Activated CD4-positive, alpha-beta T cell treated with anti-CD3 and anti-CD28 coated beads for 24 hours (primary cell): ENCODE measurements at regions not wholly inside any gene's neighbourhood (a gene's known extent, or its start where the extent isn't known, plus 50 kb on each side); places are given as distances from the start of the nearest gene placed in this dataset.
"Not testable (repeated sequence)": the region's sequence is repeated elsewhere in the genome, so short reads cannot be mapped to it uniquely, and the experiment has no call there.

Source experiments
- DNase-seq, 2 donors: peaks; one replicate each; pipeline ENCODE4 v3.0.0-alpha.2; 2020; ENCODE audit warnings: low read depth in 2 of 2

DNA sequence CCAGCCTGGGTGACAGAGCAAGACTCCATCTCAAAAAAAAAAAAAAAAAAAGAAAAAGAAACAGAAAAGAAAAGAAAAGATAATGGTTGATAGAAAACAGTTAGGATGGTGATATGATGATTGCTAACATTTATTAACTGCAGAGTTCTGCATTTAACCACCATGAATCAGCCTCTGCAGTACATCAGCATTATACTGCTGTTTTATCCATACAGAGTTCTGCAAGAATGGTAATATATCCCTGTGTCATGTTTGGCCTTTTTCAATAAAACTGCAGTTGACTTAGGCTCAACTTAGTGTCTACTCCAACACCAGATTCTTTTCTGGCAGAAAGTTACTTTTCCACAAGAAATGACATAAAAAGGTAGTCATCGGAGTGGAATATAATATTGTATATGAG lies 62.6 kb downstream of the DUSP6 start:
- no peak for DNase-seq

DNA sequence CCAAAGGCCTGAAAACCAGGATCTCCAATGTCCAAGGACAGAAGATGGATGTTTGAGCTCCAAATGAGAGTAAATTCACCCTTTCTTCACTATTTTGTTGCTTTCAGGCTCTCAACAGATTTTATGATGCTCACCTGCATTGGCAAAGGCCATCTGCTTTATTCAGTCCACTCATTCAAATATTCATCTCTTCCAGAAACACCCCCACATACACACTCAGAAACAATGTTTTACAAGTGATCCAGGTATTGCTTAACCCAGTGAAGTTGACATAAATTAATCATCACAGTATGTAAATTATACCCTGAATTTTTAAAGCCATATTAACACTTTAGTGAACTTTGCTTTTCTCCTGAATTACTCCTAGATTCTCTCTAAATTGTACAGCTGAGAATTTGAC lies 63.3 kb downstream of the DUSP6 start:
- no peak for DNase-seq

DNA sequence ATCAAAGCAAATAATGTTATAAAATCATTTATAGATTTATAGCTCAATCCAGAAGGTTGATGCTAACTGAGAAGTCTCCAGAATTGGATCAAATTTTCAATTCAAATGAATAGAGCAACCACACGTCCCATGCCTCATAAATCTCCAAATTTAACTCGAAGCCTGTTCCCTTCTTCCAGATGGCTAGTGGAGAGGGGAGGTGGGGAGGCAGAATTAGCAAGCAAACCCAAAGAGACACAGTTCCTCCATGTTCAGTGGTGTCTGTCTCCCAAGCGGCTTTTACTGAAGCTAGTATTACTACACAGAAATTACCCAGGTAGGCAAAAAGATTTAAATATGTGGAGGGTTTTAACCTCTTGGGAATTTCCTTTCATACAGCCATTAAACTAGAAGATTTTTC lies 65.8 kb downstream of the DUSP6 start:
- no peak for DNase-seq

DNA sequence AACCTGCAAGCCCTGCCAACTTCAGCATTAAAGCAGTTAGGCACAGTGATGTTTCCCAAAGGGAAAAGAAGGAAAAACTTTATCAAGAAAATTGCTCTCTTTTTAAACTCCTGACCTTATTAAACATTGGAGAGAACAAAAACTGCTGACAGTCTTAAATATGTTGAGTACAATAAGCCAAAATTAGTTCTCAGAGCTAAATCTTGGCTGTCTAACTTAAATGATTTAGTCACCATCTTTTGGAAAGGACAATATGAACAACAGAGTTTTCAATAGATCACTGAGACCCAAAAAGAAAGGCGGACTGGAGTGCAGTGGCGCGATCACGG lies 70.8 kb downstream of the DUSP6 start:
- DNase-seq: no peak

DNA sequence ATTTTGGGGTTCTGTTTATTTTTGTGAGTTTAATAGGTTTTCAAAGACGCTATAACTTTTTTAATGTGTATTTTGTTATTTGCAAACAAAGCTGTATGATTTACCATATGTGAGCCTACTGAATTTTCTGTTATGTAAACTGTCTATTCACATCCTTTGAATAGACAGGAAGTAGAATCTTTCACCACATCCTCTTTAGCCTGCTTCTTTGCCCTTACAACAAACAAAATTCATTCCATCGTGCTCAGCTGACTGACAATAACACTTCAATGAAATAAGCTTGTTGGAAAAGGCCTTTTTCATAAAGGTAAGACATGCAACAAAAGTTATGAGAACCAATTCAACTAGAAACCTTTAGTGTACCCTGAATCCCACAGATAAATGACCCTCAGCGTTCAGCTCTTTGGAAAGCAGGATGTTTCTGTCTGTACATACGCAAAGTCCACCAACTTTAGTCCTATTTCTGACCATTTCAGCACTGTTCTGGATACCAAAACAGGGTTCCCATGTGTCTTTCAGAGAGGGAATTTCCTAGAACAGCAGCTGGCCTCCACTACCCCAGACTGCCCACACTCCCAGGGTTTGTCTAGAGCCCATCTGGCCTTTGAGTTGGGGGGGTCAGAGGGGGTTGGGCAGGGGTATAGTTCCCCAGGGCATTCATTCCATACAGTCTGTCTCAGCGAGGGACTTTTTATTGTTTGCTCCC lies 71.3 kb downstream of the DUSP6 start:
- DNase-seq: no peak

DNA sequence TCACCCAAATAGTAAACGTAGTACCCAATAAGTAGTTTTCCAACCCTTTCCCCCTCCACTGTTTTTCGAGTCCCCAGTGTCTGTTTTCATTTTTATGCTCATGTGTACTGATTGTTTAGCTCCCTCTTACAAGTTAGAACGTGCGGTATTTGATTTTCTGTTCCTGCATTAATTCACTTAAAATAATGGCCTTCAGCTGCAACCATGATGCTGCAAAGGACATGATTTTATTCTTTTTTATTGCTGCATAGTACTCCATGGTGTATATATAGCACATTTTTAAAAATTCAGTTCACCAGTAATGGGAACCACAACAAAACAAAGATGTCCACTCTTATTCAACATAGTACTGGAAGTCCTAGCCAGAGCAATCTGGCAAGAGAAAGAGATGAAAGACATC lies 72.8 kb downstream of the DUSP6 start:
- DNase-seq: no peak

DNA sequence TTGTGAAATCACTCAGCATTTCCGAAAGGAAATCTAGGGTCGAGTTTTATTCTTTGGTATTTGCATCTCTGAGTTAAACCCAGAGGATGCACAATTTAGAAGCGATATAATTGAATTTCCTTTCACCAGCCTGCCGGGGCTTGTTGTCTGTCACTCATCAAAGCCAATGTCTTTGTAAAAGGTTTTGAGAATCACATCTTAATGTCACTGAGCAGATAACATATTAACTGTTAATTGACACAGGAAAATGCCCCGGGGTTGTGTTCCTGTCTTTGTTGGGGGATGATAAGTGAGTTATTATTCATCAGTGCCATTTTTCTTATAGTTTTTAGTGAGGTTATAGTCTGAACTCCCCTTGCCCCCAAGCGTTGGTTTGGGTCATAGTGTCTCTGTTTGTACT lies 73.4 kb downstream of the DUSP6 start:
- no peak for DNase-seq

DNA sequence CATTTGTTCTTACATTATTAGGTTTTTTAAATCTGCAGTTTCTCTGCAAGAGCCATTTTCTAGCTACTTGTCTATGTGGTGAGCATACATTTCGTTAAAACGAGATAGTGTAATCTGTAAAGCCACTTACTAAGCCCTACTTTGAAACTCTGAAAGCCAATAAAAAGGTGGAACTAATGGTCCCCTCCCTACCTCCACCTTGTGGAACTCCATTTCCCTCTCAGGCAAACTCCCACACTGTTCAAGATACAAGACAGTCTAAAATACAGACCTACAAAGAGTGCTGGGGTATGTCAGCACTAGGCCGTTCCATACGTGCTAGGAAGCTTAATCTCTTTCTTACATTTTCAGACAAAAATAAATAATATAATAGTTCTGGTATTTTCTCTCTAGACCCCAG lies 74.1 kb downstream of the DUSP6 start:
- DNase-seq: no peak

DNA sequence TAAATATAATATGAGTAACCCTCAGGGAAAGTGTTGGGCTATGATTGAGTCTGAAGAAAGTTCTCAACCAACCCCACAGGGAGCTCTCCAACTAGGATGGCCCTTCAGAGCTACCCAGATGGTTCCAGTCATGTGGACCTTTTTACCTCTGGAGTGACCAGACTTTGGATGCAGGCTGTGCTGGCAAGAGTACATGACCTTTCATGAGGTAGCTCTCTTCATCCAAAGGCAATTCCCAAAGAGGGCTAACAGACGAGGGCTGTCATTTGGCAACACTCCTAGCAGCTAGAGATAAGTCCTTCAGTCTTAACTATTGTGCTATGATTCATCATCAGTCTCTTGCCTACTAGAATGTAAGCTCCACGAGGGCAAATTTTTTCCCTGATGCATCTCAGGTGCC lies 75.4 kb downstream of the DUSP6 start:
- no peak for DNase-seq

DNA sequence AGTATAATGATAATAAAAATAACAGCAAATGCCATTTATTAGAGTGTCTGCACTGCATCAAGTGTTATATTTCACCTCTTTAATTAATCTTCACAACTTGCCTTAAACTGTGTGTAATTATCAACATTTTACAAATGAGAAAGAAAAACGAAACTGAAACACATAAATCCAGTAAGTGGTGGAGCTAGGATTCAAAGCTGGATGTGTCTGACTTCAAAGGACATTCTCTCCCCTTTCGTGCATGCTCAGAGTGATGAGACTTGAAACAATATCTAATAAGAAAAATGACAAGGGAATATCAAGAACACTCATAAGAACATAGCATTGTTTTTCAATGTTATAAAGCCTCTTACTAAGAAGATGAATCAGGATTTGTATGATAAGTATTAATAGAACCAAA lies 78.8 kb downstream of the DUSP6 start:
- no peak for DNase-seq

DNA sequence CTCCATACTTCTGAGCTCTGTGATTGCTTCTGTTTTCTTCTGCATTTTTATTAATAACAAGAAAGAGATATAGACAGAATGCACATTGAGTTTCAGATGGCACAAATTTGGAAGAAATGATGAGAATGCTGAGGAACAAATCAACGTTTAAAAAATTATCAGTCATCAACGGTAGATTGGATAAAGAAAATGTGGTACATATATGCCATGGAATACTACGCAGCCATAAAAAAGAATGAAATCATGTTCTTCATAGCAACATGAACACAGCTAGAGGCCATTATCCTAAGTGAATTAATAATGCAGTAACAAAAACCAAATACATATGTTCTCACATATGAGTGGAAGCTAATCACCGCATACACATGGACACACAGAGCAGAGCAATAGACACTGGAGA lies 81.8 kb downstream of the DUSP6 start:
- DNase-seq: no peak

DNA sequence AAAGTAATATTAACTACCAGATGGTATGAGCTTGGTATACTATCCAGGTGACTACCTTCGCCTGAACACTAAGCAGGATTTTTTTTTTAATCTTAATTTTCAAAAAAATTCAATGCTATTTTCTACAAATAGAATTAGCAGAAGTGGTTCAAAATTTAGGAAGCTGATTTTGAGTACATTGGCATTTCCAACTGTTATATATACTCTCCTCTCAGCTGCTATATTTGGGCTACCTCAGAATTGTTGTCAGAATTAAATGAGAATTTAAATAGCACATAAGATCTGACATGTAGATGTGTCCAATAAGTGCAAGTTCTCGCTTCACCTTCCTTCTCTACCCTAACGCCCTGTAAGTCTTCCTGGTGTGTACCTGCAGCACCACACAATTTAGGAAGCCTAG lies 83.1 kb downstream of the DUSP6 start:
- DNase-seq: no peak

DNA sequence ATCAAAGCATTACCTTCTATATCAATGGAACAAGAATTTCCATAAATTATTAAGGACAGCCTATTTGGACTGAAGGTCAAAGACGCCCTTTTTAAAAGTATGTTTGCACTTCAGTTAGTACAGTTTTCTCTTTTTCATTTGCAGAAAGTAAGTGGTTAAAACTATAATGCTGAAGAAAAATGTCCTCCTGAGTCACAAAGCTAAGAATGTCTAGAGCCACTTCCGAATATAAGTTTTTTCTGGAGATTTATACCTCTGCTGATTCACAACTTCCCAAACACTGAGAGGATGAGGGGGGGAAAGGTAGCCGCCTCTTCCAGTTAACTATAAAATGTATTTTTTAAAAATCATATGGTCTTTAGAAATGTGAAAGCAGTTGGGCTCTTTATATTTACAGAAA lies 84.9 kb downstream of the DUSP6 start:
- DNase-seq: no peak

DNA sequence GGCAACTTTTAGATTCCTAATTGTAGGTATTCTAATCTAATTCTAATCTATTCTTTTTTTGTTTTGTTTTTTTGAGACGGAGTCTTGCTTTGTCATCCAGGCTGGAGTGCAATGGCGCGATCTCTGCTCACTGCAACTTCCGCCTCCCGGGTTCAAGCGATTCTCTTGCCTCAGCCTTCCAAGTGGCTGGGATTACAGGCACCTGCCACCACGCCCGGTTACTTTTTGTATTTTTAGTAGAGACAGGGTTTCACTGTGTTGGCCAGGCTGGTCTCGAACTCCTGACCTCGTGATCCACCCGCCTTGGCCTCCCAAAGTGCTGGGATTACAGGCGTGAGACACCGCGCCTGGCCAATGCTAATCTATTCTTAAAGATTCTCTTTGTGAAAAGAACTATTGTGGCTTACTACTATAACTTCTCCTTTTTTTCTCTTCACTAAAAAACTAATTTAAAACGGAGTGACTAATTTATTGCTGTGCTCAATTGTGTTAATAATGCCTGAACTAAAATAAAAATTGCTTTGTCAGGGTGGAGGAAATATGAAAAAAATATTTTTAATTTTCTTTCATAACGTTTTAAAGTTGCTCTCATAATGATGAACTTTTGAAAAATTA lies 85.6 kb downstream of the DUSP6 start:
- DNase-seq: not testable (repeated sequence)

DNA sequence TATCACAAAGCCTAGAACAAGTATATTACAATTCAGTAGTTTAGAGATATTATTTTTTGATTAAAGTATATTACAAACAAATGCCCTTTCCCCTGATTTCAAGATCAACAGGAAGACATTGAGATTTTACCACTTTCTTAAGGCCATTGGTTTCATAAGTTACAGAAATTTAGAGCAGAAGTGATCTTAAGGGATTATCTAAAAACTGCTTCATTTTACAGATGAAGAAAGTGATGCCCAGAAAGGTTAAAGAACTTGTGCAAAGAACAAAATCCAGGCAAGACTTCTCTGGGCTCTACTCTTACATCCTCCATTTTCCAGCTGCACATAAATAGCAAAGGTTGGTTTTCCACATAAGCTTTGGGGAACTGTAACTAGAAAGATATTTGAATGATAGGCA lies 87.5 kb downstream of the DUSP6 start:
- DNase-seq: no peak

DNA sequence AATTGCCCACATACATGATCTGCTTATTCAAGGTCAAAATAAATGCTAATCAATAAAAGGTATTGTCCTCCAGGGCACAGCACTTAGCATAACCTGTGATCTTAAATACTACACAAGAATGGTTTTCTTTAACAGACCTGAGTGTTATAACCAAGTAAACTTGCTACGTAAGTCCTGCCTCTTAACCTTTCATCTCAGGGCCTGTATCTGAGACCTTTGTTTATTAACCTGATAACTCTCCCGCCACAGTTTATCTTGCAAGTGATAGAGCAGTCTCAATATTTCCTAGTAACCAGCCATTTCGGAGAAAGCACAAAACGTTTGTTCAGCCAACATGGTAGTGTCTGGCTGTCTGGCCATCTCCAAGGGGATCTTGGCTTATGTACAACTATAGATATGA lies 88.4 kb downstream of the DUSP6 start:
- no peak for DNase-seq

DNA sequence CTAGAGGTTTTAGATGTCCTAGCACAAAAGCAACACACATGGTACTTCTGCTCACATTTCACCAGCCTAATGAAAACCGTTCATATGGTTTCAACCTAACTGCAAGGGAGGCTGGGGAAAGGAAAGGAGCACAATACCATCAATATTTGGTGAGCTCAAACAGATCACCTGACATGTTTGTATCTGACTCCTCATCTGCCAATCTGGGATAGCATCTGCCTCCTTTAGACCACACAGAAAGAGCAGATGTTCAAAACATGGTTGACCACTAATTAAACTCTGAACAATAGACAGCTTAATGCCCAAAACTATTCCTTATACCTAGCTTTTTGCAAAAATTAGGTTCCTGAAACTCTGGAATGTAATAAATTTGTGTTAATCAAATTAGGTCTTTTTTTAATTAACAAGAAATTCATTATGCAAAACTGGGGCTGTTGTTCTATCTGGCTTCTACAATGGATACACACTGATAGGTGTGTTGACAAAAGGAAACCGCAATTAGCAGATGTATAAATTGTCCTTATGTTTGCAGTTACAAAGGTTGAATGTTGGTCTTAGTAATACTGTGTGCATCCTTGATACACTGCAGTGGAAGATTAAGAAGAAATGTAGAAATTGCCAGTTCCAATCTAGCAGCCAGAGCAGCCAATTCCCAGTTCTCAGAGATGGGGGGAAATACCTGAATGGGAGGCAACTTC lies 89.3 kb downstream of the DUSP6 start:
- DNase-seq: no peak

DNA sequence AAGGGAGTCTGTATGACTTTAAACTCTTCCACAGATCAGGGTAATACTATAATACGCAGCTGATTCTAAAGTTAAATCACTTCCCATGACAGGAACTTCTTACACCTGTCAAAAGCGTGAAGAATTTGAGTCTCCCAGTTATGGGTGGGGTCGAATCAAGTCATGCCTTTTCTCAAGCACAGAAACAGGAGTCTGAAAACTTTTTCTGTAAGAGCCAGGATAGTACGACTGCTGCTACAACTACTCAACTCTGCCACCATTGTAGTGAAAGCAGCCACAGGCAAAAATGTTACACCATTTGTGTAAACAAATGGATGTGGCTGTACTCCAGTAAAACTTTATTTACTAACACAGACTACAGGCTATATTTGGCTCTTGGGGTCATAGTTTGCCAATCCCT lies 90.3 kb downstream of the DUSP6 start:
- no peak for DNase-seq

DNA sequence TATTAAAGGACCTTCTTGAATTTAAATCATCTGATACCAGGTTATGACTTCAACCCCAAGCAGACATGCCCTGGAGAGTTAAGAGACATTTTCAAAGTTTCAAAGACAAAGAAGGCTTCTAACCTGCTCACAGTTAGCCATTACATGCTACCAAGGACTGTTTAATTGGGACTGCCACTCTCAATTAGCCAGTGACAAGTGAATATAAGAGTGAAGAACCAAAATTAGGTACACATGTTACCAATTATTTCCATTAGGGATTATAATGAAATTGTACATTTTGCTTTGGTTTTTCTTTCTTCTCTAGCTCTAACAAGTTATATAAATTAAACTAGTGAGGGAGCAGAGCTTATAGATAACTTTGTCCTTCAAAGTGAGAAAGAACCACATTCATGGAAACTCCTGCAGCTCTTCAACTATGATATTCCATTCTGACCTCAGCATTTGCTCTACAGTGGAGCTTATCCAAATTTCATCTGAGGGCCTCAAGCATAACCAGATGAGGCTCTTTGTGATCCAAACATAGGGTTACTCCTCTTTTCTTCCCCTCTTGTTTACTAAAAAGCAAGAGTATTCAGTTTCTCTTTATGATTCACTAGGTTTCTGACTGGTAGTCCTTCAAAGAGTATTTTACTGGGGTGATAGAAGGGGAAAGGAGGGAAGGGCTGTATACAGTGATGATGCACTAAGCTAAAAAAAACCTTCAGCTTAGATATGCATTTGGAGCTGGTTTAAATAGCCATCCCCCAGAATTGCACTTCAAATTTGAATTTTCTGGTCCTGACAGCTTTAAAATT lies 91.3 kb downstream of the DUSP6 start:
- no peak for DNase-seq

DNA sequence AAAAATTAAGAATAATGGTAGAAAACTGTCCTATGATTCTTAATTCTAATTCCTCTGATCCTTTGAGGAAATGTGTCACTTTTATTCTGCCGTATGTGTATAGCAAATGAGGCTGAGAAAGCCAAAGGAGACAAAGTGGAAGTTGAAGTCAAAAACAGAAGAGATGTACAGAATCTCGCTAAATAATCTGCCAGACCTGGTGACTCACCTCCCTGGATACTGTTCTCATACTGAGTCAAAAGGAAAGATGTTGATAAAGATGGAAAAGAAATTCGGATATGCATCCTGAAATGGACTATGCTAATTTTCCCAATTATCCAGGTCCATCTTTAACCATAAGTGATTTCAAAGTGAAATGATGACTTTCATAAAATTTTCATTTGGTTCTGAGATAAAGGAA lies 92.5 kb downstream of the DUSP6 start:
- DNase-seq: no peak

DNA sequence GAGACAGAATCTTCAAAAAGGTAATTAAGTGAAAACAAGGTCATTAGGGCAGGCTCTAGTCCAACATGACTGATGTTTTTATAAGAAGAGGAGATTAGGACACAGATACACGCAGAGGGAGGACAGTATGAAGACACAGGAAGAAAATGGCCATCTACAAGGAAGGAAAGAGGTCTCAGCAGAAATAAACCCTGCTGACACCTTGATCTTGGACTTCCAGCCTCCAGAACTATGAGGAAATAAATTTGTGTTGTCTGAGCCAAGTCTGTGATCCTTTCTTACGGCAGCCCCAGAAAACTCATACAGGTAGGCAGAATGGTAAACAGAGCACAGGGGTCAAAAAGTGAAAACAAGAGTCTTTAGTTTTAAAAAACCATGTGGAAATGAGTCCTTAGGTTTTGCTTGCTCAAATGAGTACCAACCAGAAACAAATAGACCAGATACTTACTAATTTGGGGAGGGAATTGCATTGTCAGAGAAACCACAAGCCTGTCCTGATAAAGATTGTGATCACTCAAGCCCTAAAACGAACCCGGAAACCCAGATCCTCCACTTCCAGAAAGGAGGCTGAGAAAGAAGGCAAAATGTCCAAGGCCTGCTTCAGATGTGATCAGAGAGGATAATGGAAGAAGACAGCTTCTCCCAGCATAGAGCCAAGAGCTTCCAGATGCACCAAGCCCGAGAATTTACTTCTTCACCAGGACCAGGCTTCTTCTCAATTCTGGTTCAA lies 93.9 kb downstream of the DUSP6 start:
- DNase-seq: no peak

DNA sequence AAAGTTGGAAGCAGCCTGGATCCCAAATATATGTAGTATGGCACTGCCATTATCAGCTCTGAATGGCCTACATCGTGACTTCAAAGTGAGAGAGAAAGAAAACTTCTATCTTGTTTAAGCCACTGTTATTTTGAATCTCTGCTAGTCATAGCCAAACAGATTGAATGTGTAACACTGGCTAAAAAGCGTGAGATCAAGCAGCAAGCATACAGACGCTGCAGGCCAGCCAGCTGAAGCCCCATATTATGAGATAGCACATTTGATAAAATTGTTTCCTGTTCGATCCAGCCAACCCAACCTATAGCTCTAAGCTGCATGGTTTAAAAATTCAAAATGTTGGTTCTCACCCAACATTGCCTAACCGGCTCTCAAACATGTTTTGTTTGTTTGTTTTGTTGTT lies 95.0 kb downstream of the DUSP6 start:
- DNase-seq: no peak
